GM21390 (cell line): ENCODE measurements at regions not wholly inside any gene's neighbourhood (a gene's known extent, or its start where the extent isn't known, plus 50 kb on each side); places are given as distances from the start of the nearest gene placed in this dataset.

Source experiments
- ATAC-seq: cut with Tn5 transposase; IDR thresholded peaks from one replicate; pipeline ENCODE4 v1.9.1; 2021; ENCODE audit not compliant: unreplicated experiment

- no peak for ATAC-seq
Measured at GRCh38 chr16:49216593-49216992, 65.0 kb downstream of the CBLN1 start.

GRCh38 chr16:49213594-49213993 is 68.0 kb downstream of the CBLN1 start:
- ATAC-seq: no peak

GRCh38 chr16:49204191-49204590 is 77.4 kb downstream of the CBLN1 start:
- ATAC-seq: no peak

- ATAC-seq: no peak
Measured at GRCh38 chr16:49203361-49203760, 78.3 kb downstream of the CBLN1 start.

- no peak for ATAC-seq
Measured at GRCh38 chr16:49201118-49201517, 80.5 kb downstream of the CBLN1 start.

GRCh38 chr16:49200223-49200820 is 81.3 kb downstream of the CBLN1 start:
- no peak for ATAC-seq

GRCh38 chr16:49195237-49195548 is 86.4 kb downstream of the CBLN1 start:
- ATAC-seq: no peak

GRCh38 chr16:49194537-49195236 is 87.0 kb downstream of the CBLN1 start:
- no peak for ATAC-seq

- no peak for ATAC-seq
Measured at GRCh38 chr16:49193596-49193995, 88.0 kb downstream of the CBLN1 start.

GRCh38 chr16:49189286-49189685 is 92.4 kb downstream of the CBLN1 start:
- ATAC-seq: no peak

GRCh38 chr16:49183911-49184310 is 97.7 kb downstream of the CBLN1 start:
- ATAC-seq: no peak

GRCh38 chr16:49181791-49182518 is 99.7 kb downstream of the CBLN1 start:
- ATAC-seq: no peak

GRCh38 chr16:49179714-49180330 is 101.8 kb downstream of the CBLN1 start:
- no peak for ATAC-seq

- no peak for ATAC-seq
Measured at GRCh38 chr16:49168126-49168525, 113.5 kb downstream of the CBLN1 start.

GRCh38 chr16:49165025-49165424 is 116.6 kb downstream of the CBLN1 start:
- no peak for ATAC-seq

GRCh38 chr16:49161191-49161590 is 120.4 kb downstream of the CBLN1 start:
- ATAC-seq: no peak

- ATAC-seq: no peak
Measured at GRCh38 chr16:49158029-49158642, 123.5 kb downstream of the CBLN1 start.

- no peak for ATAC-seq
Measured at GRCh38 chr16:49150341-49150740, 131.3 kb downstream of the CBLN1 start.

GRCh38 chr16:49148410-49148809 is 133.2 kb downstream of the CBLN1 start:
- no peak for ATAC-seq

GRCh38 chr16:49140618-49141017 is 141.0 kb downstream of the CBLN1 start:
- ATAC-seq: no peak

- no peak for ATAC-seq
Measured at GRCh38 chr16:49130397-49130796, 151.2 kb downstream of the CBLN1 start.

- ATAC-seq: no peak
Measured at GRCh38 chr16:49129935-49130334, 151.7 kb downstream of the CBLN1 start.
